HFF-Myc (cell line): ENCODE measurements at regions not wholly inside any gene's neighbourhood (a gene's known extent, or its start where the extent isn't known, plus 50 kb on each side); places are given as distances from the start of the nearest gene placed in this dataset.
"Not testable (repeated sequence)": the region's sequence is repeated elsewhere in the genome, so short reads cannot be mapped to it uniquely, and the experiment has no call there.

Source experiments
- DNase-seq: peaks from one replicate; pipeline ENCODE4 v3.0.0-alpha.2; 2011; ENCODE audit warnings: low read depth; ENCODE audit errors: extremely low read depth
- H3K4me3 ChIP-seq: replicated peaks from 2 replicates; pipeline ENCODE4 v1.5.1; 2011; ENCODE audit warnings: low read depth, mild to moderate bottlenecking, control low read depth, low read length
- TF ChIP-seq, protein P1 (sequence below): IDR thresholded peaks from 2 replicates; pipeline ENCODE4 v1.5.1; 2012; ENCODE audit warnings: mild to moderate bottlenecking, low read depth, low read length, control low read depth; ENCODE audit errors: missing control alignments

GRCh38 chr14:30450631-30451545 is 108.1 kb upstream of the G2E3 start:
- no peak overlapping the region for H3K4me3 ChIP-seq
- TF ChIP-seq, protein P1, sequence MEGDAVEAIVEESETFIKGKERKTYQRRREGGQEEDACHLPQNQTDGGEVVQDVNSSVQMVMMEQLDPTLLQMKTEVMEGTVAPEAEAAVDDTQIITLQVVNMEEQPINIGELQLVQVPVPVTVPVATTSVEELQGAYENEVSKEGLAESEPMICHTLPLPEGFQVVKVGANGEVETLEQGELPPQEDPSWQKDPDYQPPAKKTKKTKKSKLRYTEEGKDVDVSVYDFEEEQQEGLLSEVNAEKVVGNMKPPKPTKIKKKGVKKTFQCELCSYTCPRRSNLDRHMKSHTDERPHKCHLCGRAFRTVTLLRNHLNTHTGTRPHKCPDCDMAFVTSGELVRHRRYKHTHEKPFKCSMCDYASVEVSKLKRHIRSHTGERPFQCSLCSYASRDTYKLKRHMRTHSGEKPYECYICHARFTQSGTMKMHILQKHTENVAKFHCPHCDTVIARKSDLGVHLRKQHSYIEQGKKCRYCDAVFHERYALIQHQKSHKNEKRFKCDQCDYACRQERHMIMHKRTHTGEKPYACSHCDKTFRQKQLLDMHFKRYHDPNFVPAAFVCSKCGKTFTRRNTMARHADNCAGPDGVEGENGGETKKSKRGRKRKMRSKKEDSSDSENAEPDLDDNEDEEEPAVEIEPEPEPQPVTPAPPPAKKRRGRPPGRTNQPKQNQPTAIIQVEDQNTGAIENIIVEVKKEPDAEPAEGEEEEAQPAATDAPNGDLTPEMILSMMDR = no peak
- no peak for DNase-seq

DNA sequence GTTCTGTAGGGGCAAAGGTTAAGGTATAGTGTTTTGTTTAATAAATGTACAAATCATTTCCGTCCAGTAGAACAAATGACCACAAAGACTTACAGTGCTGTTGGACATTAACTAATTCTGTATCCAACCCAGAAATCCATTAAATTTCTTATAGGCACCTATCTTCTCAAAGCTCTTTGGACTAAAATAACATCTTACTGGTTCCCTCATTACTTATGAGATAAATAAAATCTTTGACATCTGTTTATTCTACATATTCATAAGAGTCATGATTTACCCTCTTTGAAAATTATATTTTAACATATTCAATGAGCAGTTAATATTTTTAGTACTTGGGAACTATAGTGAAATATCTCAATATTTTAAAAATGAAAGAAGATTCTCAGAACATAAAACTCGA is 102.7 kb upstream of the G2E3 start:
- DNase-seq = no peak
- no peak overlapping the region for H3K4me3 ChIP-seq
- TF ChIP-seq, protein P1 = no peak

GRCh38 chr14:30462358-30462757 is 96.6 kb upstream of the G2E3 start:
- TF ChIP-seq, protein P1 = no peak
- no peak for DNase-seq
- no peak overlapping the region for H3K4me3 ChIP-seq

- DNase-seq = no peak
- TF ChIP-seq, protein P1 = no peak
- no peak overlapping the region for H3K4me3 ChIP-seq
Measured at GRCh38 chr14:30464481-30464880, 94.5 kb upstream of the G2E3 start.

DNA sequence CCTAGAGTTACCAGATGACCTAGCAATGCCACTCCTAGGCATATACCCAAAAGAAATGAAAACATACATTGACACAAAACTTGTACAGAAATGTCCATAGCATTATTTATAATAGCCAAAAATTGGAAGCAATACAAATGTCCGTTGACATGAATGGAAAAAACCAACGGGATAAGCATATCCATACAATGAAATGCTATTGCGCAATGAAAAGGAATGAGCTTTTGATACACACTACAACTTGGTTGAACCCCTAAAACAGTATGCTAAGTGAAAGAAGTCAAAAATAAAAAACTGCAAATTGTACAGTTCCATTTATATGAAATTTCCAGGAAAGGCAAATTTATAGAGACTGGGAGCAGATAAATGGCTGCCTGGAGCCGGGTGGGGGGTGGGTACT is 90.6 kb upstream of the G2E3 start:
- no peak for DNase-seq
- TF ChIP-seq, protein P1 = no peak
- H3K4me3 ChIP-seq = no peak overlapping the region

DNA sequence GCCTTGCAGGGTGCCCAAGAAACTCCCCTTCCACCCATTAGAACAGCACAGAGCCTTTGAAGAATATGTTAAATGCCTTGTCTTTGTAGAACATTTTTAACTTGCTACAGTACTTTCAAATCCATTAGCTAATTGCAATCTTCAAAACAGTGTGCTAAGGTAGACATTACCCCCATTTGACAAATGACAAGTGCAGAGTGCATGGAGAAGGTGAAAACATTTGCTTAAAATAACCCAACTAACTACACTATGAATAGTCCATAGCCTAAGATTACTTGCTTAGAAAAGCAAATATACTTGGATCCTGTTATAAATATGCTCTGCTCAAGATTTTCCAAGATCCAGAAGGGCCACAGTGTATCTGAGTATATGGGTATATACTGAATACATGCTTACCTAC is 87.0 kb upstream of the G2E3 start:
- TF ChIP-seq, protein P1 = no peak
- no peak for DNase-seq
- H3K4me3 ChIP-seq = no peak overlapping the region

DNA sequence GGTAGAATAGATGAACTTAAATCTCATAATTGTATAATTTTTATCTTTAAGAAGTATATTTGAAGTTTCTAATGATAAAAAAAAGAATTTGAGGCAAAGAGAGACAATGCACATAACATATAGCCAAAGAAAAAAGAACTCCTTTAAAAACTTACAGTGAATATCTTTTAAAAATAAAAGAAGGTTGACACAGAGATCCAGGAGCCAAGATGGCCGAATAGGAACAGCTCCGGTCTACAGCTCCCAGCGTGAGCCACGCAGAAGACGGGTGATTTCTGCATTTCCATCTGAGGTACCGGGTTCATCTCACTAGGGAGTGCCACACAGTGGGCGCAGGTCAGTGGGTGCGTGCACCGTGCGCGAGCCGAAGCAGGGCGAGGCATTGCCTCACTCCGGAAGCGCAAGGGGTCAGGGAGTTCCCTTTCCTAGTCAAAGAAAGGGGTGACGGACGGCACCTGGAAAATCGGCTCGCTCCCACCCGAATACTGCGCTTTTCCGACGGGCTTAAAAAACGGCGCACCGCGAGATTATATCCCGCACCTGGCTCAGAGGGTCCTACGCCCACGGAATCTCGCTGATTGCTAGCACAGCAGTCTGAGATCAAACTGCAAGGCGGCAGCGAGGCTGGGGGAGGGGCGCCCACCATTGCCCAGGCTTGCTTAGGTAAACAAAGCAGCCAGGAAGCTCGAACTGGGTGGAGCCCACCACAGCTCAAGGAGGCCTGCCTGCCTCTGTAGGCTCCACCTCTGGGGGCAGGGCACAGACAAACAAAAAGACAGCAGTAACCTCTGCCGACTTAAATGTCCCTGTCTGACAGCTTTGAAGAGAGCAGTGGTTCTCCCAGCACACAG is 84.9 kb upstream of the G2E3 start:
- DNase-seq, H3K4me3 ChIP-seq: not testable (repeated sequence)
